Heart left ventricle (tissue), 16 donors: ENCODE measurements at regions not wholly inside any gene's neighbourhood (a gene's known extent, or its start where the extent isn't known, plus 50 kb on each side); places are given as distances from the start of the nearest gene placed in this dataset.
"Not testable (repeated sequence)": the region's sequence is repeated elsewhere in the genome, so short reads cannot be mapped to it uniquely, and the experiment has no call there.

ENCODE experiments used
- ATAC-seq, 4 donors: fragments of 200-7000 bp; cut with Tn5 transposase; one replicate each; pipeline ENCODE4 v1.9.1; 2020 to 2022; ENCODE audit warnings: moderate library complexity in 4 of 4, mild to moderate bottlenecking in 3 of 4, moderate number of reproducible peaks in 1 of 4
- DNase-seq, 5 donors: peaks; one replicate each; pipeline ENCODE4 v3.0.0-alpha.2; 2020
- H3K27ac ChIP-seq, 12 donors: fragments of 200-600 bp; sonication (generic) in 4 of 12; one replicate each; pipeline versions ENCODE4 v1.5.0 to v1.8.0; 2016 to 2022; ENCODE audit warnings: mild to moderate bottlenecking in 2 of 12
- H3K27me3 ChIP-seq, 9 donors: fragments of 200-600 bp; sonication (generic) in 2 of 9; one replicate each; pipeline versions ENCODE4 v1.5.1 to v1.8.0; 2016 to 2022; ENCODE audit warnings: mild to moderate bottlenecking in 3 of 9
- H3K36me3 ChIP-seq, 9 donors: fragments of 200-600 bp; sonication (generic) in 2 of 9; one replicate each; pipeline versions ENCODE4 v1.5.0 to v1.8.0; 2018 to 2022; ENCODE audit warnings: mild to moderate bottlenecking in 2 of 9
- H3K4me1 ChIP-seq, 12 donors: fragments of 200-600 bp; sonication (generic) in 4 of 12; one replicate each; pipeline versions ENCODE4 v1.5.0 to v1.8.0; 2016 to 2022; ENCODE audit warnings: mild to moderate bottlenecking in 3 of 12
- H3K4me3 ChIP-seq, 12 donors: fragments of 200-600 bp; sonication (generic) in 4 of 12; one replicate each; pipeline versions ENCODE4 v1.5.0 to v1.8.0; 2017 to 2022; ENCODE audit warnings: mild to moderate bottlenecking in 9 of 12, moderate library complexity in 4 of 12
- H3K9me3 ChIP-seq, 12 donors: fragments of 200-600 bp; sonication (generic) in 4 of 12; one replicate each; pipeline versions ENCODE4 v1.5.0 to v1.8.0; 2016 to 2022; ENCODE audit warnings: mild to moderate bottlenecking in 1 of 12
- CTCF ChIP-seq, 12 donors: fragments of 200-600 bp; sonication (generic) in 4 of 12; IDR thresholded peaks; one replicate each; pipeline versions ENCODE4 v1.5.0 to v1.8.0; 2018 to 2022; ENCODE audit warnings: antibody characterized with exemption in 12 of 12, mild to moderate bottlenecking in 5 of 12
- POLR2A ChIP-seq, 2 donors: fragments of 450-650 bp; IDR thresholded peaks; one replicate each; pipeline ENCODE4 v1.6.1; 2017; ENCODE audit warnings: antibody characterized with exemption in 2 of 2, mild to moderate bottlenecking in 2 of 2, moderate library complexity in 2 of 2
- WGBS, 4 donors: extraction: QIAGEN DNeasy Blood & Tissue Kit in 2 of 4; methylation state at CpG; one replicate each; pipeline versions ENCODE4 v1.1.5 to v1.1.7; 2013 to 2018; 5-methylcytosine and 5-hydroxymethylcytosine counted together
- intact Hi-C, 10 donors: fragments of 100-400 bp; cut with DNase I; formaldehyde crosslinking; loops; one replicate each; pipeline versions ENCODE4 v1.11.1 to v1.14.2; 2022
- donor health status: ischemic (EF 13 %, LVEDD 7.1; RV severe dilation, severe dysfunction).
- donor health status: healthy with polysubstance abuse.
- donor health status: DM: no; HTN: yes; CAD: no.
- donor health status: DM: no; HTN: no; CAD: no.
- donor health status: ischemic (EF 25% LVEDD 6.9; RV normal size, moderate dysfunction).
- donor health status: ischemic (EF 25% LVEDD 5.7; RV mildly dilated, moderate dysfunction).
- donor health status: healthy.
- donor health status: DM: yes; HTN: yes; CAD: no.
- donor health status: ischemic (EF 35%, LVEDD 5.7; RV mildly dilated, moderate dysfunction).
- donor health status: nonischemic (EF 11% LVEDD 7.7; RV severe dilation, severe dysfunction).
- donor health status: DM: yes; HTN: yes; CAD: no.
- donor health status: PGD.
- donor health status: ischemic (EF 29% LVEDD 5.4; RV normal size, mild dysfunction).
- donor health status: nonischemic (EF 23%, LVEDD 6.1; RV moderate dilation, normal function).

GRCh38 chr4:66769441-66769840, 775.9 kb downstream of the CENPC start:
- WGBS, 4 donors = 34 to 45% (median 40%) methylated on average over 4 of the region's 4 CpGs

GRCh38 chr4:66767442-66767841, 777.9 kb downstream of the CENPC start:
- DNase-seq (no peak), ATAC-seq (no peak)
- no peak for TF ChIP-seq CTCF (IDR thresholded peaks at IDR 0.05)
- no peak for TF ChIP-seq POLR2A (IDR thresholded peaks at IDR 0.05)
- Histone ChIP-seq H3K27me3 (no peaks in the 10 kb centered on the region), H3K4me1 (no peaks in the 10 kb centered on the region), H3K9me3 (peaks cover 0 to 9% (median 0%) of the 10 kb centered on the region in 12 donors), H3K36me3 (no peaks in the 10 kb centered on the region), H3K4me3 (no peak overlapping the region), H3K27ac (no peak overlapping the region)
- intact Hi-C loops = no loop called here
- WGBS, 4 donors = 36 to 58% (median 55%) methylated on average over 1 of the region's 1 CpG

More at GRCh38 chr4:66769441-66769840, 775.9 kb downstream of the CENPC start:
- Histone ChIP-seq H3K4me3 (no peak overlapping the region), H3K9me3 (peaks cover 0 to 9% (median 0%) of the 10 kb centered on the region in 12 donors), H3K27me3 (no peaks in the 10 kb centered on the region), H3K4me1 (no peaks in the 10 kb centered on the region), H3K27ac (no peak overlapping the region), H3K36me3 (no peaks in the 10 kb centered on the region)
- intact Hi-C loops = no loop called here
- ATAC-seq (no peak), DNase-seq (no peak)
- TF ChIP-seq POLR2A (IDR thresholded peaks at IDR 0.05) (no peak), CTCF (IDR thresholded peaks at IDR 0.05) (no peak)

GRCh38 chr4:66766557-66766956, 778.7 kb downstream of the CENPC start:
- Histone ChIP-seq H3K9me3 (peaks cover 0 to 9% (median 0%) of the 10 kb centered on the region in 12 donors), H3K36me3 (no peaks in the 10 kb centered on the region), H3K4me1 (no peaks in the 10 kb centered on the region), H3K27ac (no peak overlapping the region), H3K4me3 (no peak overlapping the region), H3K27me3 (no peaks in the 10 kb centered on the region)
- DNase-seq (no peak), ATAC-seq (no peak)
- intact Hi-C loops = no loop called here
- WGBS, 4 donors = 67 to 80% (median 73%) methylated on average over 1 of the region's 1 CpG
- TF ChIP-seq POLR2A (IDR thresholded peaks at IDR 0.05) = no peak
- no peak for TF ChIP-seq CTCF (IDR thresholded peaks at IDR 0.05)

- Histone ChIP-seq H3K36me3 (no peaks in the 10 kb centered on the region), H3K27ac (no peak overlapping the region), H3K4me3 (no peak overlapping the region), H3K27me3 (no peaks in the 10 kb centered on the region), H3K4me1 (no peaks in the 10 kb centered on the region), H3K9me3 (no peaks in the 10 kb centered on the region)
- ATAC-seq (no peak), DNase-seq (no peak)
- WGBS, 4 donors = 72 to 84% (median 81%) methylated on average over 2 of the region's 2 CpGs
- TF ChIP-seq POLR2A (IDR thresholded peaks at IDR 0.05) = no peak
- no peak for TF ChIP-seq CTCF (IDR thresholded peaks at IDR 0.05)
- intact Hi-C loops = no loop called here
Measured at GRCh38 chr4:66750273-66750672, 795.0 kb downstream of the CENPC start.

GRCh38 chr4:66746918-66747317, 798.4 kb downstream of the CENPC start:
- H3K27ac ChIP-seq, H3K4me3 ChIP-seq, ATAC-seq, H3K27me3 ChIP-seq, H3K4me1 ChIP-seq, H3K36me3 ChIP-seq, H3K9me3 ChIP-seq, intact Hi-C loops, DNase-seq: not testable (repeated sequence)
- 83 to 92% (median 87%) methylated on average over 4 of the region's 4 CpGs for WGBS, 4 donors
